ENCODE measurements at regions not wholly inside any gene's neighbourhood (a gene's known extent, or its start where the extent isn't known, plus 50 kb on each side); places are given as distances from the start of the nearest gene placed in this dataset.

- TF ChIP-seq TSHZ2 (CRISPR knock-in tag; IDR thresholded peaks at IDR 0.05) (no peak), RARB (CRISPR knock-in tag; IDR thresholded peaks at IDR 0.05) (no peak), TCF4 (CRISPR knock-in tag; IDR thresholded peaks at IDR 0.05; ENCODE audit: borderline replicate concordance) (peak; percentile 48), ZC3H10 (CRISPR knock-in tag; IDR thresholded peaks at IDR 0.05) (peak; percentile 47; the same call in 1 of the 2 replicates), ESRRG (CRISPR knock-in tag; IDR thresholded peaks at IDR 0.05) (no peak), PPARA (CRISPR knock-in tag; IDR thresholded peaks at IDR 0.05; ENCODE audit: borderline replicate concordance) (no peak), CSDC2 (CRISPR knock-in tag; IDR thresholded peaks at IDR 0.05) (no peak), ZNF565 (CRISPR knock-in tag; conservative IDR thresholded peaks at IDR 0.05; ENCODE audit: low read depth) (no peak), ZNF70 (CRISPR knock-in tag; IDR thresholded peaks at IDR 0.05) (no peak), POU6F1 (CRISPR knock-in tag; IDR thresholded peaks at IDR 0.05; ENCODE audit: borderline replicate concordance, low read depth) (peak; percentile 39; the same call in 1 of the 2 replicates), ISL1 (CRISPR knock-in tag; IDR thresholded peaks at IDR 0.05) (peak; percentile 94), BACH2 (CRISPR knock-in tag; IDR thresholded peaks at IDR 0.05; ENCODE audit: borderline replicate concordance) (no peak), ARNTL (CRISPR knock-in tag; IDR thresholded peaks at IDR 0.05; ENCODE audit: borderline replicate concordance, low read depth) (no peak), OSR1 (CRISPR knock-in tag; IDR thresholded peaks at IDR 0.05) (no peak)
Observed at GRCh38 chr10:89078724-89079672, 88.4 kb downstream of the FAS start (continued).

GRCh38 chr10:89076120-89076519 is 85.5 kb downstream of the FAS start:
- no peak for TF ChIP-seq PPARA (CRISPR knock-in tag; IDR thresholded peaks at IDR 0.05; ENCODE audit: borderline replicate concordance)
- no peak for TF ChIP-seq TCF4 (CRISPR knock-in tag; IDR thresholded peaks at IDR 0.05; ENCODE audit: borderline replicate concordance)
- no peak for TF ChIP-seq CSRNP3 (CRISPR knock-in tag; IDR thresholded peaks at IDR 0.05)
- no peak for TF ChIP-seq ZNF70 (CRISPR knock-in tag; IDR thresholded peaks at IDR 0.05)
- TF ChIP-seq ISL1 (CRISPR knock-in tag; IDR thresholded peaks at IDR 0.05): no peak
- TF ChIP-seq OSR1 (CRISPR knock-in tag; IDR thresholded peaks at IDR 0.05): no peak
- TF ChIP-seq GLIS3 (CRISPR knock-in tag; IDR thresholded peaks at IDR 0.05): no peak
- TF ChIP-seq ZC3H10 (CRISPR knock-in tag; IDR thresholded peaks at IDR 0.05): no peak
- no peak for TF ChIP-seq ZFP3 (CRISPR knock-in tag; IDR thresholded peaks at IDR 0.05)
- TF ChIP-seq CSDC2 (CRISPR knock-in tag; IDR thresholded peaks at IDR 0.05): no peak
- TF ChIP-seq PATZ1 (CRISPR knock-in tag; IDR thresholded peaks at IDR 0.05; ENCODE audit: borderline replicate concordance): no peak
- TF ChIP-seq SNAI2 (CRISPR knock-in tag; IDR thresholded peaks at IDR 0.05): no peak
- no peak for TF ChIP-seq ZNF565 (CRISPR knock-in tag; conservative IDR thresholded peaks at IDR 0.05; ENCODE audit: low read depth)
- TF ChIP-seq CREB5 (CRISPR knock-in tag; IDR thresholded peaks at IDR 0.05; ENCODE audit: low read depth): no peak
- no peak for ATAC-seq

All from SK-N-SH treated with all-trans-retinoic acid at 6 μM for 48 hours (cell line).